Activated CD8-positive, alpha-beta T cell treated with anti-CD3 and anti-CD28 coated beads for 36 hours (primary cell): ENCODE measurements at regions not wholly inside any gene's neighbourhood (a gene's known extent, or its start where the extent isn't known, plus 50 kb on each side); places are given as distances from the start of the nearest gene placed in this dataset.
"Not testable (repeated sequence)": the region's sequence is repeated elsewhere in the genome, so short reads cannot be mapped to it uniquely, and the experiment has no call there.

ENCODE experiments used
- ATAC-seq: fragments of 200-7000 bp; cut with Tn5 transposase; one replicate; pipeline ENCODE4 v1.10.0; 2021; ENCODE audit warnings: mild to moderate bottlenecking, moderate library complexity
- CTCF ChIA-PET: fragments of 350-600 bp; sonication (Branson Sonifier 250); formaldehyde crosslinking; loops from one replicate; lab custom pipeline; 2021; ENCODE audit warnings: antibody characterized with exemption; lab: Charles Lee
- POLR2A ChIA-PET: fragments of 350-600 bp; sonication (Branson Sonifier 250); formaldehyde crosslinking; loops from one replicate; lab custom pipeline; 2021; ENCODE audit warnings: antibody characterized with exemption; lab: Charles Lee
- DNase-seq: peaks from one replicate; pipeline ENCODE4 v3.0.0-alpha.2; 2020
- H3K27ac Mint-ChIP-seq: one replicate; pipeline ENCODE4 v1.8.0; 2021; ENCODE audit warnings: mild to moderate bottlenecking, mixed read lengths
- H3K27me3 Mint-ChIP-seq: one replicate; pipeline ENCODE4 v1.8.0; 2021; ENCODE audit warnings: mixed read lengths
- H3K36me3 Mint-ChIP-seq: one replicate; pipeline ENCODE4 v1.8.0; 2021; ENCODE audit warnings: low read depth, mixed read lengths
- H3K4me1 Mint-ChIP-seq: one replicate; pipeline ENCODE4 v1.8.0; 2021; ENCODE audit warnings: low read depth, mixed read lengths
- H3K4me3 Mint-ChIP-seq: one replicate; pipeline ENCODE4 v1.8.0; 2021; ENCODE audit warnings: mild to moderate bottlenecking, moderate library complexity, mixed read lengths
- H3K9me3 Mint-ChIP-seq: one replicate; pipeline ENCODE4 v1.8.0; 2021; ENCODE audit warnings: mixed read lengths
- CTCF ChIP-seq: fragments of 200-600 bp; IDR thresholded peaks from one replicate; pipeline ENCODE4 v1.8.0; 2022; ENCODE audit warnings: antibody characterized with exemption, mild to moderate bottlenecking
- intact Hi-C: fragments of 100-400 bp; cut with micrococcal nuclease; formaldehyde crosslinking; loops from one replicate; pipeline ENCODE4 v1.10.0; 2022

DNA sequence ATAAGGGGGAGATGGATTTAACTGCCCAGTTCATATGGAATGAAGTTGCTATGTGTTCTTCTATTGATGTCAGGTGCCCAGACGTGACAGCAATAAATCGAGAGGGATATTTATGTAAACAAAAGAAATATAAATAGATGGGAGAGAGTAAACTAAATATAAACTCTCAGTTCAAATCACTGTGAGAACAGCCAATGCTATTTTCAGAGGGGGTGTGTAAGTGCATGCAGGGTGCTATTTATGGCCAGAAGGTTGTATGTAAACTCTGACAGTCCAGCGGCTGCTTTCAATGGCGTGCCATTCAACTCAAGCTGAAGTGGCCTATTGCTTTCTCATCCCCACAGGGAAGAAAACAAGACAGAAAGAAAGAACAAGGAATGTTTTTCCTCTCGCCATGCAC lies 127.2 kb downstream of the KCNA5 start:
- Mint-ChIP-seq H3K4me3 (no peak overlapping the region), H3K36me3 (no peaks in the 10 kb centered on the region), H3K9me3 (no peaks in the 10 kb centered on the region), H3K27me3 (peaks cover 4% of the 10 kb centered on the region), H3K4me1 (no peaks in the 10 kb centered on the region), H3K27ac (no peak overlapping the region)
- no peak for TF ChIP-seq CTCF
- DNase-seq (no peak), ATAC-seq (no peak)
- POLR2A ChIA-PET = no interaction called here
- intact Hi-C loops = no loop called here
- CTCF ChIA-PET = no interaction called here

DNA sequence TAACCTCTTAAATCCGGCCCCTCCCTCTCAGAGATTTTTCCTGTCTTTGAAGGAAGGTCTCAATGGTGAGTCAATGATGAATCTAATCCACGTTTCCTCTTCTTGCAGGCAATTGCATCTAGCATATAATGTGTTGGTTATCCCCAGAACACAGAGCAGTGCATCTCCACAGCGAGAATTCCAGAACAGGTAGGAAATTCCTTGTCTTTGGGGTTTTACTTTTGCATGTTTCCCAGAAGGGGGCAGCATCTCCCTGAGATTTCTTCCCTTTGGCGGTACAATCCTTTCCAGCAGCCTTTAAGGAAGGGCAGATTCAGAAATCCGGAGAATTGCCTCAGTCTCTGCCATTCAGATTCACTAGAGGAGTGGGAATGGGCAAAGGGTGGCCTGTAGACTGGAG lies 128.0 kb downstream of the KCNA5 start:
- Mint-ChIP-seq H3K27ac (no peak overlapping the region), H3K36me3 (no peaks in the 10 kb centered on the region), H3K9me3 (no peaks in the 10 kb centered on the region), H3K4me1 (no peaks in the 10 kb centered on the region), H3K4me3 (no peak overlapping the region), H3K27me3 (peaks cover 5% of the 10 kb centered on the region)
- CTCF ChIA-PET = interaction anchor here (0.6 to 1.8 kb wide), 2 partner anchors 340 to 382 kb away, joined by 4 read pairs; no protein-coding TSS in a partner anchor
- peak; percentile 40 for TF ChIP-seq CTCF
- POLR2A ChIA-PET = no interaction called here
- no peak for DNase-seq
- intact Hi-C loops = no loop called here
- ATAC-seq = no peak

- ATAC-seq = no peak
- intact Hi-C loops = no loop called here
- Mint-ChIP-seq H3K36me3 (no peaks in the 10 kb centered on the region), H3K9me3 (no peaks in the 10 kb centered on the region), H3K27ac (no peak overlapping the region), H3K4me3 (no peak overlapping the region), H3K27me3 (peaks cover 5% of the 10 kb centered on the region), H3K4me1 (no peaks in the 10 kb centered on the region)
- no peak for TF ChIP-seq CTCF
- ChIA-PET CTCF (interaction anchor here (1.8 kb wide), 1 partner anchor 339 kb away, joined by 4 read pairs; no protein-coding TSS in a partner anchor), POLR2A (no interaction called here)
- DNase-seq = no peak
Observed at GRCh38 chr12:5172886-5173285, 129.2 kb downstream of the KCNA5 start.

- CTCF ChIA-PET = interaction anchor here (1.8 kb wide), 1 partner anchor 338 kb away, joined by 4 read pairs; no protein-coding TSS in a partner anchor
- Mint-ChIP-seq H3K36me3 (no peaks in the 10 kb centered on the region), H3K4me1 (no peaks in the 10 kb centered on the region), H3K9me3 (no peaks in the 10 kb centered on the region), H3K27ac (no peak overlapping the region), H3K4me3 (no peak overlapping the region), H3K27me3 (peaks cover 5% of the 10 kb centered on the region)
- TF ChIP-seq CTCF = no peak
- no peak for ATAC-seq
- DNase-seq = no peak
- POLR2A ChIA-PET = no interaction called here
- intact Hi-C loops = no loop called here
Observed at GRCh38 chr12:5173511-5174011, 129.9 kb downstream of the KCNA5 start.

DNA sequence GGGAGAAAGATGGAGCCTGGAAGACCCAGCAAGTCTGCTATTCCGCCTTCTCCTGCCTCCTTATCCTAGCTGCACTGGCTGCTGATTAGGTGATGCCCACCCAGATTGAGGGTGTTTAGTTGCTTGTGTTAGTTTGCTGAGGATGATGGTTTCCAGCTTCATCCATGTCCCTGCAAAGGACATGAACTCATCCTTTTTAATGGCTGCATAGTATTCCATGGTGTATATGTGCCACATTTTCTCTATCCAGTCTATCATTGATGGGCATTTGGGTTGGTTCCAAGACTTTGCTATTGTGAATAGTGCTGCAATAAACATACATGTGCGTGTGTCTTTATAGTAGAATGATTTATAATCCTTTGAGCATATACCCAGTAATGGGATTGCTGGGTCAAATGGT lies 131.7 kb downstream of the KCNA5 start:
- POLR2A ChIA-PET, CTCF ChIA-PET: not testable (repeated sequence)

DNA sequence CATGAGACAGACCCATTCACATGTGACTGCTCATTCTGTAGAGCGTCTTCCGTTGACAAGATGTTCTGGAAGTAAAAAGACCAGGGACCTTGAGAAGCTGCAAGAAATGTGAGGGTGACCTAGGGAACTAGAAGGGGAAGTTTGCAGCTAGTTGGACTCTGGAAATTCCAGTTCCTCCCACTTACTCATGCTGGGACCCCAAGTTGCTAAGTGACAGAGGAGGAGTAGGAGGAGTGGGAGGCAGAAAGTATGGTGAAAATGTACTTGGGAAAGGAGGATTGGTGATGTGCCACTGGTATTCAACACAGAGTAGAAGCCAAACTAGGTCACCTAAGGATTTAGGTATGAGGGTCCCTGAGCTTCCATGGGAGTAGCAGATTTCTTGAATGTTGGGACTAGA lies 132.4 kb downstream of the KCNA5 start:
- H3K27me3 Mint-ChIP-seq = peaks cover 9% of the 10 kb centered on the region
- H3K9me3 Mint-ChIP-seq = no peaks in the 10 kb centered on the region
- H3K4me1 Mint-ChIP-seq = no peaks in the 10 kb centered on the region
- DNase-seq (no peak), ATAC-seq (no peak)
- H3K27ac Mint-ChIP-seq = no peak overlapping the region
- no peaks in the 10 kb centered on the region for H3K36me3 Mint-ChIP-seq
- no peak for TF ChIP-seq CTCF
- ChIA-PET CTCF (no interaction called here), POLR2A (no interaction called here)
- intact Hi-C loops = no loop called here
- no peak overlapping the region for H3K4me3 Mint-ChIP-seq

More for the DNA sequence above, 131.7 kb downstream of the KCNA5 start:
- H3K27ac Mint-ChIP-seq, H3K9me3 Mint-ChIP-seq, H3K27me3 Mint-ChIP-seq, H3K4me1 Mint-ChIP-seq, ATAC-seq, intact Hi-C loops, DNase-seq, H3K4me3 Mint-ChIP-seq, H3K36me3 Mint-ChIP-seq: not testable (repeated sequence)
